ENCODE measurements at regions not wholly inside any gene's neighbourhood (a gene's known extent, or its start where the extent isn't known, plus 50 kb on each side); places are given as distances from the start of the nearest gene placed in this dataset.

GRCh38 chr10:120145107-120145506 is 252.6 kb downstream of the SEC23IP start:
- Histone ChIP-seq H3K4me1 (ENCODE audit: control insufficient read depth in 3 of 3, insufficient read depth in 2 of 3, low read depth in 1 of 3, low read length in 2 of 3) (no peaks in the 10 kb centered on the region), H3K27me3 (ENCODE audit: control insufficient read depth in 3 of 3, insufficient read depth in 3 of 3, low read length in 3 of 3) (no peaks in the 10 kb centered on the region), H3K36me3 (ENCODE audit: control insufficient read depth in 3 of 3, insufficient read depth in 2 of 3, low read depth in 1 of 3, low read length in 3 of 3) (no peaks in the 10 kb centered on the region), H3K27ac (ENCODE audit: low read depth in 1 of 3, low read length in 2 of 3) (no peak overlapping the region), H3K4me3 (ENCODE audit: low read depth in 1 of 3, low read length in 3 of 3) (no peak overlapping the region), H3K9me3 (ENCODE audit: control insufficient read depth in 2 of 2, insufficient read depth in 1 of 2, low read depth in 1 of 2, low read length in 1 of 2) (peaks cover 0 to 2% of the 10 kb centered on the region in 2 donors)
- no peak for FAIRE-seq
- no peak for DNase-seq
- 40 to 63% (median 56%) methylated on average over 5 of the region's 5 CpGs for WGBS, 3 donors

GRCh38 chr10:120156614-120157274 is 264.2 kb downstream of the SEC23IP start:
- WGBS, 3 donors = 52 to 71% (median 56%) methylated on average over 5 of the region's 5 CpGs
- H3K9me3 ChIP-seq (ENCODE audit: control insufficient read depth in 2 of 2, insufficient read depth in 1 of 2, low read depth in 1 of 2, low read length in 1 of 2) = no peaks in the 10 kb centered on the region
- H3K36me3 ChIP-seq (ENCODE audit: control insufficient read depth in 3 of 3, insufficient read depth in 2 of 3, low read depth in 1 of 3, low read length in 3 of 3) = no peaks in the 10 kb centered on the region
- H3K27ac ChIP-seq (ENCODE audit: low read depth in 1 of 3, low read length in 2 of 3) = no peak overlapping the region
- H3K27me3 ChIP-seq (ENCODE audit: control insufficient read depth in 3 of 3, insufficient read depth in 3 of 3, low read length in 3 of 3) = no peaks in the 10 kb centered on the region
- no peaks in the 10 kb centered on the region for H3K4me1 ChIP-seq (ENCODE audit: control insufficient read depth in 3 of 3, insufficient read depth in 2 of 3, low read depth in 1 of 3, low read length in 2 of 3)
- no peak for DNase-seq
- no peak overlapping the region for H3K4me3 ChIP-seq (ENCODE audit: low read depth in 1 of 3, low read length in 3 of 3)
- FAIRE-seq = no peak

- FAIRE-seq (no peak), DNase-seq (no peak)
- Histone ChIP-seq H3K4me3 (ENCODE audit: low read depth in 1 of 3, low read length in 3 of 3) (no peak overlapping the region), H3K27ac (ENCODE audit: low read depth in 1 of 3, low read length in 2 of 3) (no peak overlapping the region), H3K9me3 (ENCODE audit: control insufficient read depth in 2 of 2, insufficient read depth in 1 of 2, low read depth in 1 of 2, low read length in 1 of 2) (no peaks in the 10 kb centered on the region), H3K4me1 (ENCODE audit: control insufficient read depth in 3 of 3, insufficient read depth in 2 of 3, low read depth in 1 of 3, low read length in 2 of 3) (no peaks in the 10 kb centered on the region), H3K36me3 (ENCODE audit: control insufficient read depth in 3 of 3, insufficient read depth in 2 of 3, low read depth in 1 of 3, low read length in 3 of 3) (no peaks in the 10 kb centered on the region), H3K27me3 (ENCODE audit: control insufficient read depth in 3 of 3, insufficient read depth in 3 of 3, low read length in 3 of 3) (no peaks in the 10 kb centered on the region)
- 50 to 58% (median 55%) methylated on average over 1 of the region's 1 CpG for WGBS, 3 donors
Measured at GRCh38 chr10:120161111-120161510, 268.6 kb downstream of the SEC23IP start.

GRCh38 chr10:120162471-120162870 is 269.9 kb downstream of the SEC23IP start:
- Histone ChIP-seq H3K36me3 (ENCODE audit: control insufficient read depth in 3 of 3, insufficient read depth in 2 of 3, low read depth in 1 of 3, low read length in 3 of 3) (no peaks in the 10 kb centered on the region), H3K9me3 (ENCODE audit: control insufficient read depth in 2 of 2, insufficient read depth in 1 of 2, low read depth in 1 of 2, low read length in 1 of 2) (no peaks in the 10 kb centered on the region), H3K27ac (ENCODE audit: low read depth in 1 of 3, low read length in 2 of 3) (no peak overlapping the region), H3K4me1 (ENCODE audit: control insufficient read depth in 3 of 3, insufficient read depth in 2 of 3, low read depth in 1 of 3, low read length in 2 of 3) (no peaks in the 10 kb centered on the region), H3K27me3 (ENCODE audit: control insufficient read depth in 3 of 3, insufficient read depth in 3 of 3, low read length in 3 of 3) (no peaks in the 10 kb centered on the region), H3K4me3 (ENCODE audit: low read depth in 1 of 3, low read length in 3 of 3) (no peak overlapping the region)
- DNase-seq (no peak), FAIRE-seq (no peak)
- WGBS, 3 donors = 84 to 87% (median 86%) methylated on average over 4 of the region's 4 CpGs

GRCh38 chr10:120172356-120172755 is 279.8 kb downstream of the SEC23IP start:
- WGBS, 3 donors = 61 to 65% (median 64%) methylated on average over 4 of the region's 4 CpGs
- H3K4me3 ChIP-seq (ENCODE audit: low read depth in 1 of 3, low read length in 3 of 3) = no peak overlapping the region
- H3K9me3 ChIP-seq (ENCODE audit: control insufficient read depth in 2 of 2, insufficient read depth in 1 of 2, low read depth in 1 of 2, low read length in 1 of 2) = no peaks in the 10 kb centered on the region
- no peak overlapping the region for H3K27ac ChIP-seq (ENCODE audit: low read depth in 1 of 3, low read length in 2 of 3)
- DNase-seq (no peak), FAIRE-seq (no peak)
- H3K36me3 ChIP-seq (ENCODE audit: control insufficient read depth in 3 of 3, insufficient read depth in 2 of 3, low read depth in 1 of 3, low read length in 3 of 3) = no peaks in the 10 kb centered on the region
- no peaks in the 10 kb centered on the region for H3K4me1 ChIP-seq (ENCODE audit: control insufficient read depth in 3 of 3, insufficient read depth in 2 of 3, low read depth in 1 of 3, low read length in 2 of 3)
- H3K27me3 ChIP-seq (ENCODE audit: control insufficient read depth in 3 of 3, insufficient read depth in 3 of 3, low read length in 3 of 3) = peaks cover 0 to 3% (median 0%) of the 10 kb centered on the region in 3 donors

- no peak for DNase-seq
- Histone ChIP-seq H3K27me3 (ENCODE audit: control insufficient read depth in 3 of 3, insufficient read depth in 3 of 3, low read length in 3 of 3) (peaks cover 0 to 3% (median 0%) of the 10 kb centered on the region in 3 donors), H3K4me1 (ENCODE audit: control insufficient read depth in 3 of 3, insufficient read depth in 2 of 3, low read depth in 1 of 3, low read length in 2 of 3) (no peaks in the 10 kb centered on the region), H3K9me3 (ENCODE audit: control insufficient read depth in 2 of 2, insufficient read depth in 1 of 2, low read depth in 1 of 2, low read length in 1 of 2) (peaks cover 0 to 2% of the 10 kb centered on the region in 2 donors), H3K4me3 (ENCODE audit: low read depth in 1 of 3, low read length in 3 of 3) (no peak overlapping the region), H3K36me3 (ENCODE audit: control insufficient read depth in 3 of 3, insufficient read depth in 2 of 3, low read depth in 1 of 3, low read length in 3 of 3) (no peaks in the 10 kb centered on the region), H3K27ac (ENCODE audit: low read depth in 1 of 3, low read length in 2 of 3) (no peak overlapping the region)
- FAIRE-seq = no peak
- 69 to 72% (median 69%) methylated on average over 1 of the region's 1 CpG for WGBS, 3 donors
Measured at GRCh38 chr10:120174491-120174890, 282.0 kb downstream of the SEC23IP start.

- FAIRE-seq (no peak), DNase-seq (no peak)
- Histone ChIP-seq H3K36me3 (ENCODE audit: control insufficient read depth in 3 of 3, insufficient read depth in 2 of 3, low read depth in 1 of 3, low read length in 3 of 3) (no peaks in the 10 kb centered on the region), H3K27ac (ENCODE audit: low read depth in 1 of 3, low read length in 2 of 3) (no peak overlapping the region), H3K4me1 (ENCODE audit: control insufficient read depth in 3 of 3, insufficient read depth in 2 of 3, low read depth in 1 of 3, low read length in 2 of 3) (no peaks in the 10 kb centered on the region), H3K27me3 (ENCODE audit: control insufficient read depth in 3 of 3, insufficient read depth in 3 of 3, low read length in 3 of 3) (peaks cover 0 to 2% (median 0%) of the 10 kb centered on the region in 3 donors), H3K4me3 (ENCODE audit: low read depth in 1 of 3, low read length in 3 of 3) (no peak overlapping the region), H3K9me3 (ENCODE audit: control insufficient read depth in 2 of 2, insufficient read depth in 1 of 2, low read depth in 1 of 2, low read length in 1 of 2) (peaks cover 0 to 2% of the 10 kb centered on the region in 2 donors)
- 79 to 86% (median 82%) methylated on average over 10 of the region's 10 CpGs for WGBS, 3 donors
Measured at GRCh38 chr10:120177330-120177729, 279.7 kb upstream of the PLPP4 start.

- Histone ChIP-seq H3K4me1 (ENCODE audit: control insufficient read depth in 3 of 3, insufficient read depth in 2 of 3, low read depth in 1 of 3, low read length in 2 of 3) (no peaks in the 10 kb centered on the region), H3K27ac (ENCODE audit: low read depth in 1 of 3, low read length in 2 of 3) (no peak overlapping the region), H3K36me3 (ENCODE audit: control insufficient read depth in 3 of 3, insufficient read depth in 2 of 3, low read depth in 1 of 3, low read length in 3 of 3) (no peaks in the 10 kb centered on the region), H3K9me3 (ENCODE audit: control insufficient read depth in 2 of 2, insufficient read depth in 1 of 2, low read depth in 1 of 2, low read length in 1 of 2) (peaks cover 0 to 2% of the 10 kb centered on the region in 2 donors), H3K27me3 (ENCODE audit: control insufficient read depth in 3 of 3, insufficient read depth in 3 of 3, low read length in 3 of 3) (no peaks in the 10 kb centered on the region), H3K4me3 (ENCODE audit: low read depth in 1 of 3, low read length in 3 of 3) (no peak overlapping the region)
- FAIRE-seq (no peak), DNase-seq (no peak)
- 51 to 72% (median 62%) methylated on average over 3 of the region's 3 CpGs for WGBS, 3 donors
Measured at GRCh38 chr10:120180160-120180559, 276.9 kb upstream of the PLPP4 start.

GRCh38 chr10:120181154-120181553 is 275.9 kb upstream of the PLPP4 start:
- Histone ChIP-seq H3K4me3 (ENCODE audit: low read depth in 1 of 3, low read length in 3 of 3) (no peak overlapping the region), H3K4me1 (ENCODE audit: control insufficient read depth in 3 of 3, insufficient read depth in 2 of 3, low read depth in 1 of 3, low read length in 2 of 3) (no peaks in the 10 kb centered on the region), H3K27me3 (ENCODE audit: control insufficient read depth in 3 of 3, insufficient read depth in 3 of 3, low read length in 3 of 3) (no peaks in the 10 kb centered on the region), H3K36me3 (ENCODE audit: control insufficient read depth in 3 of 3, insufficient read depth in 2 of 3, low read depth in 1 of 3, low read length in 3 of 3) (no peaks in the 10 kb centered on the region), H3K27ac (ENCODE audit: low read depth in 1 of 3, low read length in 2 of 3) (no peak overlapping the region), H3K9me3 (ENCODE audit: control insufficient read depth in 2 of 2, insufficient read depth in 1 of 2, low read depth in 1 of 2, low read length in 1 of 2) (peaks cover 0 to 2% of the 10 kb centered on the region in 2 donors)
- no peak for FAIRE-seq
- 58 to 65% (median 61%) methylated on average over 8 of the region's 8 CpGs for WGBS, 3 donors
- DNase-seq = no peak
